ENCODE measurements at regions not wholly inside any gene's neighbourhood (a gene's known extent, or its start where the extent isn't known, plus 50 kb on each side); places are given as distances from the start of the nearest gene placed in this dataset.

DNA sequence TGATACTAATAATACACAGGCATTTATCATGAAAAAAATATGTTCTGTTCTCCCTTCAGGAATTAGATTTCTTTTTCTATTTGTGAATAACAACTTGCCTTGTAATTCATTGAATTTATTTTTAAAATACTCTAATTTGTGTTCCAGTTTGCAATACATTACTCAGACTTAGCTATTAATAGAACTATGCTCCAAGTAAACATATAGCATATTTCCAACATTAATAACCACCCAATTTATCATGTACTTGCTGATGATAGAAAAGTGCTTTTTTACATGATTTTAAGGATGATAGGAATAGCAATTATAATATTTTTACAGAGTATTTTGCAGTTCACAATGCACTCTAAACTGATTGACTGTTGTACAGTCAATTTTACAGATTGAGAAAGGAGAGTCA is 338.8 kb upstream of the SEMA3D start:
- TF ChIP-seq, protein P1, sequence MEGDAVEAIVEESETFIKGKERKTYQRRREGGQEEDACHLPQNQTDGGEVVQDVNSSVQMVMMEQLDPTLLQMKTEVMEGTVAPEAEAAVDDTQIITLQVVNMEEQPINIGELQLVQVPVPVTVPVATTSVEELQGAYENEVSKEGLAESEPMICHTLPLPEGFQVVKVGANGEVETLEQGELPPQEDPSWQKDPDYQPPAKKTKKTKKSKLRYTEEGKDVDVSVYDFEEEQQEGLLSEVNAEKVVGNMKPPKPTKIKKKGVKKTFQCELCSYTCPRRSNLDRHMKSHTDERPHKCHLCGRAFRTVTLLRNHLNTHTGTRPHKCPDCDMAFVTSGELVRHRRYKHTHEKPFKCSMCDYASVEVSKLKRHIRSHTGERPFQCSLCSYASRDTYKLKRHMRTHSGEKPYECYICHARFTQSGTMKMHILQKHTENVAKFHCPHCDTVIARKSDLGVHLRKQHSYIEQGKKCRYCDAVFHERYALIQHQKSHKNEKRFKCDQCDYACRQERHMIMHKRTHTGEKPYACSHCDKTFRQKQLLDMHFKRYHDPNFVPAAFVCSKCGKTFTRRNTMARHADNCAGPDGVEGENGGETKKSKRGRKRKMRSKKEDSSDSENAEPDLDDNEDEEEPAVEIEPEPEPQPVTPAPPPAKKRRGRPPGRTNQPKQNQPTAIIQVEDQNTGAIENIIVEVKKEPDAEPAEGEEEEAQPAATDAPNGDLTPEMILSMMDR (IDR thresholded peaks at IDR 0.05 in 8 of 11, conservative IDR thresholded peaks at IDR 0.05 in 3 of 11), result no peak
- TF ChIP-seq POLR2AphosphoS5 (IDR thresholded peaks at IDR 0.05), result no peak

Measured in spleen (tissue), 7 donors.